Type B pancreatic cell (in vitro differentiated cells): ENCODE measurements at regions not wholly inside any gene's neighbourhood (a gene's known extent, or its start where the extent isn't known, plus 50 kb on each side); places are given as distances from the start of the nearest gene placed in this dataset.
A peak's percentile ranks its signal among the peaks of the same experiment; 100 is the strongest.

Experiments
- DNase-seq: peaks from one replicate; pipeline ENCODE4 v3.0.0; 2021; ENCODE audit warnings: mixed read lengths; ENCODE audit not compliant: unreplicated experiment; ENCODE audit errors: extremely low spot score
- H3K27ac Mint-ChIP-seq: 2 replicates; pipeline ENCODE4 v1.8.0; 2021; ENCODE audit warnings: mild to moderate bottlenecking, mixed read lengths
- H3K27me3 Mint-ChIP-seq: 2 replicates; pipeline ENCODE4 v1.8.0; 2021; ENCODE audit warnings: mixed read lengths
- H3K36me3 Mint-ChIP-seq: 2 replicates; pipeline ENCODE4 v1.8.0; 2021; ENCODE audit warnings: mixed read lengths
- H3K4me1 Mint-ChIP-seq: one replicate; pipeline ENCODE4 v1.8.0; 2021; ENCODE audit warnings: mixed read lengths; ENCODE audit not compliant: unreplicated experiment
- H3K4me3 Mint-ChIP-seq: 2 replicates; pipeline ENCODE4 v1.8.0; 2021; ENCODE audit warnings: mild to moderate bottlenecking, mixed read lengths
- H3K9me3 Mint-ChIP-seq: 2 replicates; pipeline ENCODE4 v1.8.0; 2021; ENCODE audit warnings: mixed read lengths
- TF ChIP-seq, protein P1 (sequence below): fragments of 200-600 bp; sonication (generic); conservative IDR thresholded peaks from 2 replicates; pipeline ENCODE4 v1.5.0; 2021; ENCODE audit warnings: antibody characterized with exemption, mild to moderate bottlenecking

DNA sequence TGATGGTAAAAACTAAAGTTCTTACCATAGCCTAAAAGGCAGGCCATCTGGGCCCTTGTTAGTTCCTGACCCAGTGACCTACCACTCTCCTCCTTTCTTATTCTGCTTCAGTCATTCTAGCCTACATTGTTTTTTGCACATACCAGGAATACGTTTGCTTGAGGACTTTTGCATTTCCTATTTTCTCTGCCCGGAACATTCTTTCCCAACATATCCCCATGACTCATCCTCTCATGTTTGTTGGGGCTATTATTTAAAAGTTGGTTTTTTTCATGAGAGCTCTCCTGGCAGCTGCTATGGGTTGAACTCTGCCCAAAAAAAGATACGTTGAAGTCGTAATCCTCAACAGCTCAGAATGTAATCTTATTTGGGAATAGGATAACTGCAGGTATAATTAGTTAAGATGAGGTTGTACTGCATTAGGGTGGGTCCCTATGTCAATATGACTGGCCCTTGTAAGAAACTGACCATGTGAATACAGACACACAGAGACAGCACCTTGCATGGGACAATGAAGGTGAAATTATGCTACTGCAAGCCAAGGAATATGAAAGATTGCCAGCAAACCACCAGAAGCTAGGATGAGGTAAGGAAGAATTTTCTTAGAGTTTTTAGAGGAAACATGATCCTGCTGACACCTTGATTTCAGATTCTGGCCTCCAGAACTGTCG lies 138.3 kb upstream of the PDHA2 start:
- no peak for DNase-seq
- Mint-ChIP-seq H3K9me3 (no peaks in the 10 kb centered on the region), H3K27me3 (no peaks in the 10 kb centered on the region), H3K4me3 (no peak overlapping the region), H3K4me1 (no peaks in the 10 kb centered on the region), H3K27ac (no peak overlapping the region), H3K36me3 (no peaks in the 10 kb centered on the region)
- TF ChIP-seq, protein P1, sequence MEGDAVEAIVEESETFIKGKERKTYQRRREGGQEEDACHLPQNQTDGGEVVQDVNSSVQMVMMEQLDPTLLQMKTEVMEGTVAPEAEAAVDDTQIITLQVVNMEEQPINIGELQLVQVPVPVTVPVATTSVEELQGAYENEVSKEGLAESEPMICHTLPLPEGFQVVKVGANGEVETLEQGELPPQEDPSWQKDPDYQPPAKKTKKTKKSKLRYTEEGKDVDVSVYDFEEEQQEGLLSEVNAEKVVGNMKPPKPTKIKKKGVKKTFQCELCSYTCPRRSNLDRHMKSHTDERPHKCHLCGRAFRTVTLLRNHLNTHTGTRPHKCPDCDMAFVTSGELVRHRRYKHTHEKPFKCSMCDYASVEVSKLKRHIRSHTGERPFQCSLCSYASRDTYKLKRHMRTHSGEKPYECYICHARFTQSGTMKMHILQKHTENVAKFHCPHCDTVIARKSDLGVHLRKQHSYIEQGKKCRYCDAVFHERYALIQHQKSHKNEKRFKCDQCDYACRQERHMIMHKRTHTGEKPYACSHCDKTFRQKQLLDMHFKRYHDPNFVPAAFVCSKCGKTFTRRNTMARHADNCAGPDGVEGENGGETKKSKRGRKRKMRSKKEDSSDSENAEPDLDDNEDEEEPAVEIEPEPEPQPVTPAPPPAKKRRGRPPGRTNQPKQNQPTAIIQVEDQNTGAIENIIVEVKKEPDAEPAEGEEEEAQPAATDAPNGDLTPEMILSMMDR = no peak

DNA sequence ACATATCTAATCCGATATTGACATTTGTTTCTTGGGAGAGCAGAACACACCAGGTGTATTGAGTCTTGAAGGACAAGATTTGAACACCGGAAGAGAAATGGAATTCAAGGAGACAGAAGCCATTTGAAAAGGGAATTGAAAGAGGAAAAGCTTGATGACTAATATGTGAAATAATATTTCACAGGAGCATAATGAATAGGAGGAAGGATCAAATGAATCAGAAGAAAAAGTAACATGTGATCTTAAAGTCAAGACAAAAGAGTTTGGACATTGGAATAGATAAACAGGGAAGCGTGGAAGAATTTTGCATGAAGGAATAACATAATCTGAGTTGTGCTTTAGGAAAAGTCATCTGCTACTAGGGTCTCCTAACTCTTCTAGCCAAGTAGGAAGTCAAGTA lies 145.5 kb upstream of the PDHA2 start:
- no peaks in the 10 kb centered on the region for H3K27me3 Mint-ChIP-seq
- TF ChIP-seq, protein P1 = no peak
- H3K4me3 Mint-ChIP-seq = no peak overlapping the region
- no peak for DNase-seq
- peaks cover 6% of the 10 kb centered on the region for H3K9me3 Mint-ChIP-seq
- no peaks in the 10 kb centered on the region for H3K4me1 Mint-ChIP-seq
- no peaks in the 10 kb centered on the region for H3K36me3 Mint-ChIP-seq
- H3K27ac Mint-ChIP-seq = no peak overlapping the region

- no peaks in the 10 kb centered on the region for H3K27me3 Mint-ChIP-seq
- TF ChIP-seq, protein P1 = peak; percentile 33
- no peaks in the 10 kb centered on the region for H3K4me1 Mint-ChIP-seq
- H3K27ac Mint-ChIP-seq = no peak overlapping the region
- H3K9me3 Mint-ChIP-seq = peaks cover 6% of the 10 kb centered on the region
- no peaks in the 10 kb centered on the region for H3K36me3 Mint-ChIP-seq
- no peak for DNase-seq
- H3K4me3 Mint-ChIP-seq = no peak overlapping the region
Observed at GRCh38 chr4:95693594-95693993, 144.8 kb upstream of the UNC5C start.

DNA sequence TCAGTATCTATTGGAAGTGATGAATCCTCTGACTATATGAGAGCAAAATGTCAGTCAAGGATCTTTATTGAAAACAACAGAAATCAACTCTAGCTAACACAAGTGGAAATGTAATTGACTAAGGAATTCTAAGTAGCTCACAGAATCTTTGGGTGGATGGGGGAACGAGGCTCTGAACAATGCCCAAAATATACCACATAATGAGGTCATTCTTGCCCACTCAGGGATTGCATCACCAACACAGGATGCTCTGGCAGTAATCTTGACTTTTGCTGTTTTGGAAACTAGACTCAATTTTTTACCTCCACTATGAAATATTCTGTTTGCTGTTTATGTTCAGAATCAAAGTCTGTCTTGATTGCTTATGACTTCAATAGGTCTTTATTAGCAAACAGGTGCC lies 127.4 kb upstream of the UNC5C start:
- Mint-ChIP-seq H3K9me3 (peaks cover 20% of the 10 kb centered on the region), H3K4me3 (no peak overlapping the region), H3K27me3 (no peaks in the 10 kb centered on the region), H3K27ac (no peak overlapping the region), H3K36me3 (no peaks in the 10 kb centered on the region), H3K4me1 (peaks cover 30% of the 10 kb centered on the region)
- no peak for DNase-seq
- TF ChIP-seq, protein P1 = no peak

GRCh38 chr4:95675623-95676022 lies 126.8 kb upstream of the UNC5C start:
- Mint-ChIP-seq H3K4me3 (no peak overlapping the region), H3K27me3 (no peaks in the 10 kb centered on the region), H3K36me3 (no peaks in the 10 kb centered on the region), H3K4me1 (peaks cover 30% of the 10 kb centered on the region), H3K27ac (no peak overlapping the region), H3K9me3 (peaks cover 20% of the 10 kb centered on the region)
- DNase-seq = no peak
- TF ChIP-seq, protein P1 = no peak
